ENCODE measurements at regions not wholly inside any gene's neighbourhood (a gene's known extent, or its start where the extent isn't known, plus 50 kb on each side); places are given as distances from the start of the nearest gene placed in this dataset.
A peak's percentile ranks its signal among the peaks of the same experiment; 100 is the strongest.

DNA sequence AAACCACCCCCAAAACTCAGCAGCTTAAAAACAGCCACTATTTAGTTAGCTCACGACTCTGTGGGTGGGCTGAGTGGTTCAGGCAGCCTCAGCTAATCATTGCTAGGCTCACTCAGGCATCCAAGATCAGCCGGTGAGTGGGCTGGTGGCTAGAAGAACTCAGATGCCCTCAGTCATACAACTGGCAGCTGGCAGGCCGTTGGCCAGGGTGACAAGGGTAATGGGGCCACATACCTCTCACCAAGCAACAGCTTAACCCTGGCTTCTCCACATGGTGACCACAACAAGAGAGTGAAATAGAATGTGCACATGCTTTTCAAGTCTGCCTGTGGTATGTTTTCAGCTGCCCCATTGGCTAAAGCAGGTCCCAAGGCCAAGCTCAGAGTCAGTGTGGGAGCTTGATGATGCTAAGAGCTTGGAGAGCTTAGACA is 435.4 kb upstream of the TSHZ3 start:
- DNase-seq (ENCODE audit: low read depth, low spot score): no peak

DNA sequence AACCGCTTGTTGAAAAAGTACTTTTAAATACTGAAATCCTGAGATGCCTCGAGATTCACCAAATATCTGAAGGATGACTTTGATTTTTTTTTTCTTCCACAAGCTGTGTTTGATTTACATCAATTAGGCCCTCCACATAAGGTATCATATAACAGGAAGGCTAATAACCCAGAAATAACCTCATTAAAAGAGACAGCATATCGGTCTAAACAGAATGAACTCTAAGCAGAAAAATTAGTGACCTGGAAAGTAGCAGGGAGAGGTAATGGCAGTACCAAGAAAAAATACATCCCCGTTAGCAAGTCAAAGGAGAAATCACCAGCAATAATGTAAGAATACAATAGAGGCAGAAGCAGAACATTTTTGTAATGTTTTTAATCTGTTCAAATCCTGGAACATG is 452.4 kb upstream of the TSHZ3 start:
- no peak for DNase-seq (ENCODE audit: low read depth, low spot score)

DNA sequence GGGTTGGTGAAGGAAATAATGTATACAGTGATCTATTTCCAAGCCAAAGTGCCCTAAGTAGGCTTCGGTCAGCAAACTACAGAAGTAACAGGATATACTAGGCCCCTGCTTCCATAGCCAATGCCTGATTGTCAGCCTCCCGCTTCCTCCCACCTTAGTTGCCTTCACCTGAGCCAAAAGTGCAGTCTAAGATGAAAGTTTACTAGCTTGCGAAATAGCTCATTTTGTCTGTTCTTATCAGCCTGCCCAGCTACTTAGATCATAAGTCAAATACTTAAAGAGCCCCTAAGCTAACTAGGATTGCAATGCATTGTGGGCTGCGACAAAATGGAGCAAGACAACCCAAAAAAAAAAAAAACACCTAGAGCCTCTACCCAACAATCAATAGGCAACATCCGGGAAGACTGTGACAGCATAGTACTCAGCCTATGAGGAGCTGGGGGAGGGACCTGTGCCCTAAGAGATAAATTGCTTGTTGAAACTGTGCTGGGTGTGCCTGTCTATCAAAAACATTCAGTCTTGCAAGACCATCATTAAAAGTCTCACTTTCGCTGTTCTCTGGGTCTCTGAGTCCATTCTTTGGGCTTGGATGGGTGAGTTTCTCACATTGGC is 454.7 kb upstream of the TSHZ3 start:
- DNase-seq (ENCODE audit: low read depth, low spot score): no peak

DNA sequence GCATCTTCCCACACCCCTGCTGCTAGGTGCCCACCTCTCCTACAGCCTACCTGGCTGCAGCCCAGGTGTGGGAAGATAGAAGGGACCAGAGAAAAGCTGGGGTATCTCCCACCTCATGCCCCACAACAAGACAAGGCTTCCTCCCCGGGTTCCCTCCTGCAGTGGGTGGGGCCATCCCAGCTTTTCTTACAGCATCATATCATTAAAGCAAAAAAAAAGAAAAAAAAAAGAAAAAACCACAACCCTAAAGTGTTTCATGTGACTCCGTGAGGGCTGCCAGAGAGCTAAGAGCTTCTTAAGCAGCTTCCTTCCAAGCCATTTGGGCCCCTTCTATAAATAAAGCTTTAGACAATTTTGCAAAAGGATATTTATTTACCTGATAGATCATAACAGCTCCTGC is 455.4 kb upstream of the TSHZ3 start:
- DNase-seq (ENCODE audit: low read depth, low spot score): no peak

DNA sequence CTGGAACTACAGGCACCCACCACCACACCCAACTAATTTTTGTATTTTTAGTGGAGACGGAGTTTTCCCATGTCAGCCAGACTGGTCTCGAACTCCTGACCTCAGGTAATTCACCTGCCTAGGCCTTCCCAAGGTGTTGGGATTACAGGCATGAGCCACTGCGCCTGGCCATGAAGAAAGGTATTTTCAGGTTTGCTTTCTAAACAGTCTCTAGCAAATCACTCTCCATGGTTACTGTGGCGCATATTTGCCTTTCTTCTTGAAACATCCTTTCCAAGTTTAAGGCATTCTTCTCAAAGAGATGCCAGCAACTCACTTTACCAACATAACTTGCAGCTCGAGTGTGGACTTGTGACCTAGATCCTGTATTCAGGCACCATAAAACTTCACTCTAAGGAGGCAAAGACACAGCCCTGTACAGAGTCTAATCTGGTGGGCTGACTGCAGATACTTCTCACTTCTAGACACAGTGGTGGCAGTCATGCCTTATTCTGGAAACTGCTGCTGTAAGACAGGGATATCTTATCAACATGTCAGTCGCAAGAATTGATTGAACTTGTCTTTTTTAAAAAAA is 461.4 kb upstream of the TSHZ3 start:
- DNase-seq (ENCODE audit: low read depth, low spot score): no peak

DNA sequence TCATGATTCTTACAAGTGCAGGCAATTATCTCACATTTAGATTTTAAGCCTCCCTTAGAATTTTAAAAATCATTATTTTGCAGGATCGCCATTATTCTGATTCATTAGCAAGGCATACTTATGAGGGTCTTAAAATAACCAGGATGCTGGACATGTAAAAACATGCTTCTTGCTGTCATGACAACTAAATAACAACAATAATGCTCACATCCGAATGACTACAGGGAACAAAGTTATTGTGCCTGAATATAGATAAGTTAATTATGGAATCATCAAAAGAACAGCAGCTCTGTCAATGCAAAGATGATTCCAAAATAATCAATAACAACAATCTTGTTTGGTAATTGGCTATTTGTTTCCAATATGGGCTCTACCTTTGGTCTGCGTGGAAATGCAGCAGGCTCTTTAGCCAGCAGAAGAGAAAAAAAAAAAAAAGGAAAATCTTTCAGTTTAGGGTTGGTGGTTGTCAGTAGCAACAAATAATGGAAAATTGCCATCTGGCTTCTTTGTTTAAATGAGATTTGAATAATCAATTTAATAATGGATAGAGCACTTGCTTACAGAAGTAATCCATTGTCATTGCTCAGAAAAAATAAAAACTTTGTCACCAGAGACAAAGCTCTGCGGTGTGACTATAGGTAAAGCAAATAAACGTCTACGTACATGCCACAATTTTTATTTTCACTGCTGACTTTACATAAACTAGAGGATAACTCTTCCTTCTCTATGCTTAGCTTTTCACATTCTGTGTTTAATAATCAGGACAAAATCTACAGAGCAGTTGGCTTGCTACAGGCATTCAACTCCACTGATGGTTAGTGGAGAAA is 468.9 kb upstream of the TSHZ3 start:
- DNase-seq (ENCODE audit: low read depth, low spot score): no peak

DNA sequence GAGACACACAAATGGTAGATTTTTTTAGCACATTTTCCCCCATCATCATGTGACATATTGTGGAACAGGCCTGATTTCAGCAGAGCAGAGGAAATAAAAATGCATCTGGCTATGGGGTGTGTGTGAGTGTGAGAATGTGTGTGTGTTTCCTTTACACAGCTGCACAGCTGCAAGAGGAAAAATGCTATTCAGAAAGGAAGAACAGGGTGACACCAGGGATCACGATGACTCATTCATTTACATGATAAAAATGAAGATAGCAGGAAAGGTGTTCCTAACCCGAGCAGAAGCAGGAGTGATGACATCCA is 469.5 kb upstream of the TSHZ3 start:
- DNase-seq (ENCODE audit: low read depth, low spot score): no peak

DNA sequence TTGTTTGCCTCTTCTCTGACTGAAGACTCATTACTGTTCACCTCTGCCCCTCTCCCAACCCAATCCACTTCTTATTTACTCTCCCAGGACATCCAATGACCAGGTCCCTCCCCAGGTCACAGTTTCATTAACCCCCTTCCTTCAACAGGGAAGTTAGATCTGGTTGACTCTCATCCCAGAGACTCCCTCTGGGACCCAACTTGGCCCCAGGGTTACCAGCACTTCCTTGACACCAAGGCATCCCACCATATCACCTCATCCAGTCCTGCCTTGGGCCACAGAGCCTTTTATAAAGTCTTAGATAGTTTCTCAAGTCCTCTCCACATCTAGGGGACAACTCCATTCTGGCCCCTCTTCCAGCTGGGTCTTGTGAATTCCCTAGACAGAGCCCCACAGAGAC is 470.6 kb upstream of the TSHZ3 start:
- DNase-seq (ENCODE audit: low read depth, low spot score): no peak

DNA sequence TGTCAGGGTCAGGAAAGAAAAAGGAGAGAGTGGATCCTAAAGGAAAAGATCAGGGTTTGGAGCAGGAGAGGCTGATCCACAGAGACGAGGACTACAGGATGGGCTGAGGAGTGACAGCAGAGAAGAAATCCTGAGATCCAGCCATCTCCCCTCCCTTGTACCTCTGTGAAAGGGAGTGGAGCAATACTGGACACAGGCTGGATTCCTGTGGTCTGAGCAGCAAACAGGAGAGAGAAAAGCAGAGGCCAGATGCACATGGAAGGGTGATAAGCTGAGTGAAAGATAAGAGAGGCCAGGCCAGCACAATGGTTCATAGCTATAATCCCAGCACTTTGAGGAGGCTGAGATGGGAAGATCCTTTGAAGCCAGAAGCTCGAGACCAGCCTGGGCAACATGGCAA is 472.1 kb upstream of the TSHZ3 start:
- DNase-seq (ENCODE audit: low read depth, low spot score): peak; percentile 36

DNA sequence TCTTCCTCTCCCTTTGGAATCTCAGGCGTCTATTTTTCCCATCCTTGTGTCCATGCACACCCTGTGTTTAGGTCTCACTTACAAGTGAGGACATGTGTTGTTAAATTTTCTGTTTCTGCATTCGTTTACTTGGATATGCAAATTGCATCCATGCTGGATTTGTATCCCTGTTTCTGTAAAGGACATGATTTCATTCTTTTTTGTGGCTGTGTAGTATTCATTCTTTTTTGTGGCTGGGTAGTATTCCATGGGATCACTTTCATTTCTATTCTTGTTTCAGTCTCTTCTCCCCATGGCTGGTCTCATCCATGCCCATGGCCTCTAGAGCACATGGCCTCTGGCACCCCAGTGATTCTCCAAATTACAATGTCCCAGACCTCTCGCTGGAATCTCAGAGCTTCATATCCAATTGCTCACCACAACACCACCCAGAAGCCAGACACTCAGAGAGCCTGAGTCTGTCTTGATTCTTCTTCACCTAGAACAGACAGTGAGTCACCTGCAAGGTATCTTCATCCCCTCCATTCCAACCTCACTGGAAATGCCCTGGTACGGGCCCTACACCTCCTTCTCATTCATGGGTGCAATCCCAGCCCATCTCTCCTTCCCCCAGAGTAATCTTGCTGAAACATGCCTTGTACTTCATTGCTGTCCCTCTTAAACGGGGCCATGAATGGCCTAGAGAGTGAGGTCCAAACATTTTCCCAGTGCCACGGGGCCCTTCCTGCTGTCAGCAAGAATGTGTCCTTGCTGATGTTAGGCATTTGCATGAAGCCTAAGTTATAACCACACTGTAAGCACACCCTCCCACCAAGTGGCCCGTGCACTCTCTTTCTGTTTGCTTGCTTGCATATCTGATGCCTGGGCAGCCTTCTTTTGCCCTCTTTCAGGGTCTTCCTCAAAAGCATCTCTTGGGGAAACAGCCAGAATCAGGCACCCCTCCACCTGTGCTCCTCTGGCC is 476.2 kb upstream of the TSHZ3 start:
- DNase-seq (ENCODE audit: low read depth, low spot score): no peak

DNA sequence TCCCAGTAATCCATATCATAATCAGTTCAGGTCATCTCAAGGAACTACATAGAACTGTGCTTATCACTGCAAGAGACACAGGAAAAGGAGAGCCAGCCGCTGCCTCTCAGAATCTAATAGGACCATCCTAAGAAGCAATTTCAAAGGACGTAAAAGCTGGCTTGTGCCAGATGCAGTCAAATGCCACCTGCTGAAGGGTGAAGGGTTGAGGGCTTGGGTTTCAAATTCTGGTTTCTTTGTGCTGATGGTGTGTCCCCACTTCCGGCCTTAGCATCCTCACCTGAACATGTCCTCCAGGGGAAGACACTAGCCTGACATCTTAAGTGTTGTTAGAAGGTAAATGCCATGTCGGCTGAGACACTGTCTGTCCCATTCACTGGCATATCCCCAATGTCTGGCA is 477.1 kb upstream of the TSHZ3 start:
- DNase-seq (ENCODE audit: low read depth, low spot score): no peak

DNA sequence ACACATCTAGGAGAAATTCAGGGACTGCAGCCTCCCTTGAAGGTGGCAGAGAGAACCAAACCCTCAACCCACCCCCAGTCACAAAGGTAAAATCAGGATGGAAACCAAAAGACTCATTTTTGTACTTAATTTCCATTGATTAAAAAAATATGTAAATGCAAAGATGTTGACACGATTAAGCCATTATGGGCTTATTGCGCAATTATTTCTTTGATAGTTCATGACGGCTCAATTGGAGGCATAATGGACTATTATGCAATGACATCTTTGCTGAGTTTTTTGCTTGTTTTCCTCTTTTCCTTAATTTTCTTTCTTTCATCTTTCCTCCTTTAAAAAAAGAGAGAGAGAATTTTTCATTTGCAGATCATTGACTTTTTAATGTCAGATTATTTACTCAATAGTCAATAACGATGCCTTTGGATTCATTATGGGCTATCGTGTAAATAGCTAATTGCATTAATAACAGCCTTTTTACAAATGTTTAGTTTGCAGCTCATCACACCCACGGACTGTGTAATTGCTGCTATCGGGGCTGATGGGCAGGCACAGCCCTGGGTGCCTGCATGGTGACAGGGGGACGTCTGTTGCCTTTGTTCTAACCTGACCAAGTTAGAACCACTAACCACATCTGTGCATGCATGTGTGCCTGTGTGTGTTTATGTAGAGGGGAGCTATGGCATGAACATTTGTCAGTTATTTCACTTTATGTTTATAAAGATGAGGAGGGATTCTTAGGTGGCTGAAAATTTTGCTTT is 482.4 kb upstream of the TSHZ3 start:
- DNase-seq (ENCODE audit: low read depth, low spot score): no peak

DNA sequence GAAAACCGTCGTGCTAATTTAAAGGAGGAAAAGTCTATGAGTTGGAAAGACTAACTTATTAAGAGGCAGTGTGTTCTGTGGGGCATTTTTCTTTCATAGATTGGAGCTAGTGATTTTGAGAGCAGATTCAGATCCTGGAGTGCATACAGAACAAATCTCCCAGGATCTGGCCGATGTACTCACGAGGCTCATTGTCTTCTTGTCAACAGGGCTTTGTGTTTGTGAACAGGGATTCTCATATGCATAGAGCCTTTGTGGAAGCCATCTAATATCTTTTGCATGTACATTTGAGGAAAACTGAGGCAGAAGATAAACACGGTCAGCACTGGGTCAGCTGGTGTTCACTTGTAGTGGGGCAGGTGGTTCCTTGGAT is 482.9 kb upstream of the TSHZ3 start:
- no peak for DNase-seq (ENCODE audit: low read depth, low spot score)

DNA sequence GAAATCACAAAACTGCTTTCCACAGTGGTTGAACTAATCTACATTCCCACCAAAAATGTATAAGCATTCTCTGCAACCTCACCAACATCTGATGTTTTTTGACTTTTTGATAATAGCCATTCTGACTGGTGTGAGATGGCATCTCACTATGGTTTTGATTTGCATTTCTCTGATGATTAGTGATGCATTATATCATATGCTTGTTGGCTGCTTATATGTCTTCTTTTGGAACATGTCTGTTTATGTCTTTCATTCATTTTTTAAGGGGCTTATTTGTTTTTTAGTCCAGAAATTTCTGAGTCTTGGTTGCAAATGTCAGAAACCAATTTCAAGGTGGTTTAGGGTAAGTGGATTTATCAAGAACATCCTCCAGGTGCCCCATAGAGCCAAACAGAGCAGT is 484.8 kb upstream of the TSHZ3 start:
- no peak for DNase-seq (ENCODE audit: low read depth, low spot score)

DNA sequence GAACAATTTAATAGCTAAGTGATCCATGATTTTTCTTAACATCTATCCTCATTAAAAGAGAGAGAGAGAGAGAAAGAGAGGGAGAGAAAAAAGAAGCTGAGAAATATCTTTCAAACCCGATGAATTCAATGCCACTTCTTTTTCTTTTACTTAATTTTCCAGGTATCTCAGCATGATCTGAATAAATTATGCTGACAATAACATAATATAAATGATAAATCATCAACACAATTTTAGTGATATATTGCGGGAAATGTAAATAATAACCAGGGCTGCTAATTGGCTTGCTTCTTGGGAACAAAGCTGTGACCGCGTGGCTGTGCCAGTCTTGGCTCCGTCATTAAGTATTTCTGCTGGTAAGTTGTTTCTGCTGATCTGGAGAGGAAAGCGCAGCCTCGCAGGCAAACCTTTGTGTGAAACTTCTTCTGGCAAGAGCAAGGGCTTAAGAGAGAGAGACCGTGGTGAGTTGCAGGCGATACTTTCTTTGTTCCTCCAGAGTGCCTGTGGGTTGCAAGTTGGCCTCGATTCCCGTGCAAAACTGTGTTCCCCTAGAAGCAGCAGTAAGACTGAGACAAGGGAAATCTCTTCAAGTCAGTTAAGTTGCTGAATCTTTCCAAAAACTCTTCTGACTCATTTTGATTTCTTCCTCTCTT is 489.1 kb upstream of the TSHZ3 start:
- DNase-seq (ENCODE audit: low read depth, low spot score): no peak

DNA sequence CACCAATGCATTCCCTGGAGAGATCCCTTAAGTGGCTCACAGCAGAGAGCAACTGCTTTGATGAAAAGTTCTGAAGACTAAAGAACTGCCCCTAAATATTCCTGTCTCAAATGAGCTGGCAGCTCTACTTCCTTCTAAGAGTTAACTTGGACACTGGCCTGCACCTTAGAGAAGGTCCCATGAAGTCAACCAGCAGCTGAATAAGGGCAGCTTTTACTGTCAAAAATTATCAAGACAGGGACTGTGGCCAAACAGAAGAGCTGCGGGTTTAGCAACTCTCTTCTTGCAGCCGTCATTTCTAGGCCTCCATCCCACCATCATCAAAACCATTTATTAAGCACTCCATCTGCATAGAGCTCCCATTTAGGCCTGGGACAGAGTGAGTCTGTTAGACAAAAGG is 491.1 kb upstream of the TSHZ3 start:
- DNase-seq (ENCODE audit: low read depth, low spot score): no peak

DNA sequence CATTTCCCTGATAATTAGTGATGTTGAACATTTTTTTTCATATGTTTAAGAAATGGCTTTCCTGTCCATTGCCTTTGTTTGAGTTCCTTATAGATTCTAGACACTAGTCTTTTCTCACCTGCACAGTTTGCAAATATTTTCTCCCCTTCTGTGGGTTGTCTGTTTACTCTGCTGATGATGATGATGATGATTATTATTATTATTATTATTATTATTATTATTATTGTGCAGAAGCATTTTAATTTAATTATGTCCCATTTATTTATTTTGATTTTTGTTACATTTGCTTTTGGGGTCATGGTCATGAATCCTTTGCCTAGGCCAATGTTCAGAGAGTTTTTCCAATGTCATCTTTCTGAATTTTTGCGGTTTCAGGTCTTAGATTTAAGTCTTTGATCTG is 492.5 kb upstream of the TSHZ3 start:
- no peak for DNase-seq (ENCODE audit: low read depth, low spot score)

DNA sequence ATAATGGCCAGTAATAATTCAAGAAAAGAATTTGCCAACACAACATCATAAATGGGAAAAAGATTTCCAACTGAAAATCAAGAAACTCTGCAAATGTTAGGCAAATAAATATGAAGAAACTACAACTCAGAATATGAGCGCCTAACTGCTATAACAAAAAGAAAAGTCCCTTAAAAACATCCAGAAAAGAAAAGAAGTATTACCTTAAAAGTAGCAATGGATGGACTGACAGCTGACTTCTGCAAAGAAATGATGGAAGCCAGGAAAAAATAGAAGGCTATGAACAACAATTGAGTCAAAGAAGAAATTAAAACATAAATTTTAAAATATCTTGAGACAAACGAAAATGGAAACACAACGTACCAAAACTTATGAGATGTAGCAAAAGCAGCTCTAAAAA is 482.3 kb upstream of the ZNF507 start:
- DNase-seq (ENCODE audit: low read depth, low spot score): no peak

DNA sequence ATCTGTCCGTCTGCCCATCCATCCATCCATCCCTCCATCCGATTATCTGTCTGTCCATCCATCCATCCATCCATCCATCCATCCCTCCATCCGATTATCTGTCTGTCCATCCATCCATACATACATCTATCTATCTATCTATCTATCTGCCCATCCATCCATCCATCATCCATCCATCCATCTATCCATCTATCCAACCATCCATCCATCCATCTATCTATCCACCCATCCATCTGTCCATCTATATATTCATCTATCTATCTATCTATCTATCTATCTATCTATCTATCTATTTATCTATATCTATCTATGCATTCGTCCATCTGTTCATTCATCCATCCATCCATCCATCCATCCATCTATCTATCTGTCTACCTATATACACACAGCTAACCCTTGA is 471.1 kb upstream of the ZNF507 start:
- DNase-seq (ENCODE audit: low read depth, low spot score): no peak

DNA sequence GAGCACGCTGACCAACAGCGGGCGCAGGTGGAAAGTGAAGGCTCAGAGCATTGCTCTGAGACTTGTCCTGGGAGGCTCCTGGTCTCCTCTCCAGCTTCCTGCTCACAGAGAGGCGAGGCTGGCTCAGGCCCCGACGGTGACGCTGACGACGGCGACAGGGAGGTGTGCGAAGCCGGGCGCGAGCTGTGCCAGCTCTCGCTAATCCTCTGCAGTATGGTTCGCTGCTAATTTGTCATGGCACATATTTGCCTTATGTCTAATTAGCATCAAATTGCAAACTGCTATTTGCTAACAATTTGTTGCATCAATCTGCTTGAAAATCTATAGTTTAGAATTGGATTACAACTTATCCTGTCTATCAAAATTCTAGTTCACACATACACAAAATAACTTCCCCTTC is 469.8 kb upstream of the ZNF507 start:
- no peak for DNase-seq (ENCODE audit: low read depth, low spot score)

DNA sequence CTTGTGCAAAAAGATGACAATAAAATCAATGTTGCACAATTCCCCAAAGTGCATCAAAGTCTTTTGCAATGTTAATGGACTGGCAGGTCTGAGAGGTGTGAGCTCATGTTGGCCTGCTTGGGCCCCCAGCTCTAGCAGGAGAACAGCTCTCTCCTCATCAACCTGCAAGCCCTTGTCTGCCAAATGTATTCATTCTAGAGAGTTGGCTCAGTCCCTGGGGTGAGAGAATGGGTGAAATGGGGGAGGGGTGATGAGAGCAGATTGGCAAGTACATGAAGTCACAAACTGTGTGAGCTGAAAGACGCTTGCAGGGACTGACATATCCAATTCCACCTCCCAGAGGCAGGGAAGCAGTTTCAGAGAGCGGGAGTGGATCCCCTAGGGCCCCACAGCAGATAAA is 465.1 kb upstream of the ZNF507 start:
- DNase-seq (ENCODE audit: low read depth, low spot score): no peak
